ENCODE measurements at regions not wholly inside any gene's neighbourhood (a gene's known extent, or its start where the extent isn't known, plus 50 kb on each side); places are given as distances from the start of the nearest gene placed in this dataset.

- FAIRE-seq (no peak), DNase-seq (ENCODE audit: low read depth in 1 of 2, low spot score in 1 of 2) (no peak), ATAC-seq (no peak)
- WGBS (ENCODE audit: missing lambda C conversion rate): 46% methylated on average over 5 of the region's 5 CpGs
- ChIA-PET CTCF (interaction anchor here (1.1 kb wide), 1 partner anchor 10 kb away, joined by 4 read pairs; no protein-coding TSS in a partner anchor), POLR2A (no interaction called here)
- Histone ChIP-seq H3K4me2 (no peak overlapping the region), H3K9me3 (no peaks in the 10 kb centered on the region), H3K4me1 (no peaks in the 10 kb centered on the region), H3K4me3 (no peak overlapping the region), H3K27ac (no peak overlapping the region)
- TF ChIP-seq HDAC2 (IDR thresholded peaks at IDR 0.05) (no peak), BCL3 (IDR thresholded peaks at IDR 0.05) (no peak)
Observed at GRCh38 chr15:69834267-69834666, 263.4 kb downstream of the TLE3 start.

- DNase-seq (ENCODE audit: low read depth in 1 of 2, low spot score in 1 of 2) (no peak), FAIRE-seq (no peak), ATAC-seq (no peak)
- WGBS (ENCODE audit: missing lambda C conversion rate): 7% methylated on average over 3 of the region's 3 CpGs
- Histone ChIP-seq H3K4me3 (no peak overlapping the region), H3K4me2 (no peak overlapping the region), H3K4me1 (no peaks in the 10 kb centered on the region), H3K27ac (no peak overlapping the region), H3K9me3 (no peaks in the 10 kb centered on the region)
- no peak for TF ChIP-seq CTCF (IDR thresholded peaks at IDR 0.05)
- CTCF ChIA-PET: interaction anchor here (0.8 kb wide), 1 partner anchor 291 kb away, joined by 3 read pairs; no protein-coding TSS in a partner anchor
- POLR2A ChIA-PET: no interaction called here
Observed at GRCh38 chr15:69834761-69835160, 263.0 kb downstream of the TLE3 start.

- CTCF ChIA-PET: interaction anchor here (1.3 kb wide), 1 partner anchor 19 kb away, joined by 4 read pairs; no protein-coding TSS in a partner anchor
- ATAC-seq: no peak; a peak in 1 of 6 replicates
Observed at GRCh38 chr15:69836048-69836447, 261.7 kb downstream of the TLE3 start.

More at GRCh38 chr15:69836048-69836447, 261.7 kb downstream of the TLE3 start:
- H3K27ac ChIP-seq: no peak overlapping the region
- FAIRE-seq (no peak), DNase-seq (ENCODE audit: low read depth in 1 of 2, low spot score in 1 of 2) (no peak)
- 41% methylated on average over 3 of the region's 3 CpGs for WGBS (ENCODE audit: missing lambda C conversion rate)
- POLR2A ChIA-PET: no interaction called here
- no peaks in the 10 kb centered on the region for H3K9me3 ChIP-seq
- H3K4me1 ChIP-seq: no peaks in the 10 kb centered on the region
- H3K4me3 ChIP-seq: no peak overlapping the region
- no peak for TF ChIP-seq GATA3 (IDR thresholded peaks at IDR 0.05; ENCODE audit: borderline replicate concordance)
- no peak for TF ChIP-seq PBX3 (IDR thresholded peaks at IDR 0.05)
- no peak for TF ChIP-seq MYC (IDR thresholded peaks at IDR 0.05; ENCODE audit: borderline replicate concordance, low read length)
- no peak for TF ChIP-seq ZSCAN20 (CRISPR knock-in tag; IDR thresholded peaks at IDR 0.05)
- TF ChIP-seq HOXB5 (CRISPR knock-in tag; IDR thresholded peaks at IDR 0.05): no peak
- no peak for TF ChIP-seq JUN (IDR thresholded peaks at IDR 0.05)
- no peak for TF ChIP-seq POLR2AphosphoS2 (conservative IDR thresholded peaks at IDR 0.05; ENCODE audit: low read length)
- TF ChIP-seq ZFP36 (IDR thresholded peaks at IDR 0.05; ENCODE audit: borderline replicate concordance, partially characterized antibody): no peak
- TF ChIP-seq HES2 (IDR thresholded peaks at IDR 0.05): no peak
- no peak for TF ChIP-seq EHMT2 (IDR thresholded peaks at IDR 0.05; ENCODE audit: low read depth)
- no peak for TF ChIP-seq RFX5 (IDR thresholded peaks at IDR 0.05)
- TF ChIP-seq RNF2 (IDR thresholded peaks at IDR 0.05; ENCODE audit: borderline replicate concordance, low read depth): no peak
- no peak for TF ChIP-seq SMC3 (IDR thresholded peaks at IDR 0.05)
- no peak for TF ChIP-seq E2F6 (IDR thresholded peaks at IDR 0.05; ENCODE audit: borderline replicate concordance, low read depth)
- no peak for TF ChIP-seq CBX2 (IDR thresholded peaks at IDR 0.05; ENCODE audit: borderline replicate concordance, low read depth)
- no peak for TF ChIP-seq BCL3 (IDR thresholded peaks at IDR 0.05)
- TF ChIP-seq SREBF2 (IDR thresholded peaks at IDR 0.05): no peak
- TF ChIP-seq CBX8 (IDR thresholded peaks at IDR 0.05): no peak
- H3K4me2 ChIP-seq: no peak overlapping the region
